ENCODE measurements at regions not wholly inside any gene's neighbourhood (a gene's known extent, or its start where the extent isn't known, plus 50 kb on each side); places are given as distances from the start of the nearest gene placed in this dataset.

GRCh38 chr16:49932434-49932833 lies 76.5 kb upstream of the ZNF423 start:
- DNase-seq (ENCODE audit: insufficient read length, low spot score) (no peak), FAIRE-seq (no peak)
- no peak for TF ChIP-seq SPI1 (IDR thresholded peaks at IDR 0.05; ENCODE audit: low read depth, low read length)
- no peak for TF ChIP-seq PAX5 (IDR thresholded peaks at IDR 0.05; ENCODE audit: insufficient read depth, low read length, severe bottlenecking)
- TF ChIP-seq TAF1 (IDR thresholded peaks at IDR 0.05; ENCODE audit: low read depth, low read length), result no peak
- no peak for TF ChIP-seq POLR2AphosphoS5 (IDR thresholded peaks at IDR 0.05; ENCODE audit: low read depth, low read length)
- TF ChIP-seq POLR2A (IDR thresholded peaks at IDR 0.05; ENCODE audit: low read depth, low read length), result no peak
- TF ChIP-seq POU2F2 (IDR thresholded peaks at IDR 0.05; ENCODE audit: low read depth, low read length), result no peak

- FAIRE-seq, result no peak
- TF ChIP-seq PAX5 (IDR thresholded peaks at IDR 0.05; ENCODE audit: insufficient read depth, low read length, severe bottlenecking), result no peak
- TF ChIP-seq POLR2A (IDR thresholded peaks at IDR 0.05; ENCODE audit: low read depth, low read length), result no peak
- no peak for TF ChIP-seq POU2F2 (IDR thresholded peaks at IDR 0.05; ENCODE audit: low read depth, low read length)
- TF ChIP-seq POLR2AphosphoS5 (IDR thresholded peaks at IDR 0.05; ENCODE audit: low read depth, low read length), result no peak
- no peak for TF ChIP-seq TAF1 (IDR thresholded peaks at IDR 0.05; ENCODE audit: low read depth, low read length)
- TF ChIP-seq SPI1 (IDR thresholded peaks at IDR 0.05; ENCODE audit: low read depth, low read length), result no peak
Measured at GRCh38 chr16:49932946-49933345, 77.0 kb upstream of the ZNF423 start.

GRCh38 chr16:49936791-49937190 lies 80.9 kb upstream of the ZNF423 start:
- no peak for FAIRE-seq
- no peak for DNase-seq (ENCODE audit: insufficient read length, low spot score)
- TF ChIP-seq PAX5 (IDR thresholded peaks at IDR 0.05; ENCODE audit: insufficient read depth, low read length, severe bottlenecking), result no peak
- no peak for TF ChIP-seq POLR2A (IDR thresholded peaks at IDR 0.05; ENCODE audit: low read depth, low read length)
- TF ChIP-seq POU2F2 (IDR thresholded peaks at IDR 0.05; ENCODE audit: low read depth, low read length), result no peak
- no peak for TF ChIP-seq POLR2AphosphoS5 (IDR thresholded peaks at IDR 0.05; ENCODE audit: low read depth, low read length)
- no peak for TF ChIP-seq SPI1 (IDR thresholded peaks at IDR 0.05; ENCODE audit: low read depth, low read length)

More at GRCh38 chr16:49932946-49933345, 77.0 kb upstream of the ZNF423 start:
- no peak for DNase-seq (ENCODE audit: insufficient read length, low spot score)

GRCh38 chr16:49937886-49938285 lies 82.0 kb upstream of the ZNF423 start:
- no peak for DNase-seq (ENCODE audit: insufficient read length, low spot score)
- FAIRE-seq, result no peak
- TF ChIP-seq PAX5 (IDR thresholded peaks at IDR 0.05; ENCODE audit: insufficient read depth, low read length, severe bottlenecking), result no peak
- no peak for TF ChIP-seq POLR2A (IDR thresholded peaks at IDR 0.05; ENCODE audit: low read depth, low read length)
- no peak for TF ChIP-seq SPI1 (IDR thresholded peaks at IDR 0.05; ENCODE audit: low read depth, low read length)
- TF ChIP-seq POU2F2 (IDR thresholded peaks at IDR 0.05; ENCODE audit: low read depth, low read length), result no peak
- no peak for TF ChIP-seq TAF1 (IDR thresholded peaks at IDR 0.05; ENCODE audit: low read depth, low read length)
- no peak for TF ChIP-seq POLR2AphosphoS5 (IDR thresholded peaks at IDR 0.05; ENCODE audit: low read depth, low read length)

GRCh38 chr16:49939495-49939894 lies 83.6 kb upstream of the ZNF423 start:
- TF ChIP-seq TAF1 (IDR thresholded peaks at IDR 0.05; ENCODE audit: low read depth, low read length) (no peak), PAX5 (IDR thresholded peaks at IDR 0.05; ENCODE audit: insufficient read depth, low read length, severe bottlenecking) (no peak), POU2F2 (IDR thresholded peaks at IDR 0.05; ENCODE audit: low read depth, low read length) (no peak), SPI1 (IDR thresholded peaks at IDR 0.05; ENCODE audit: low read depth, low read length) (no peak), POLR2AphosphoS5 (IDR thresholded peaks at IDR 0.05; ENCODE audit: low read depth, low read length) (no peak), POLR2A (IDR thresholded peaks at IDR 0.05; ENCODE audit: low read depth, low read length) (no peak)
- FAIRE-seq (no peak), DNase-seq (ENCODE audit: insufficient read length, low spot score) (no peak)

- DNase-seq (ENCODE audit: insufficient read length, low spot score) (no peak), FAIRE-seq (no peak)
- TF ChIP-seq PAX5 (IDR thresholded peaks at IDR 0.05; ENCODE audit: insufficient read depth, low read length, severe bottlenecking) (no peak), POU2F2 (IDR thresholded peaks at IDR 0.05; ENCODE audit: low read depth, low read length) (no peak), SPI1 (IDR thresholded peaks at IDR 0.05; ENCODE audit: low read depth, low read length) (no peak), TAF1 (IDR thresholded peaks at IDR 0.05; ENCODE audit: low read depth, low read length) (no peak), POLR2A (IDR thresholded peaks at IDR 0.05; ENCODE audit: low read depth, low read length) (no peak), POLR2AphosphoS5 (IDR thresholded peaks at IDR 0.05; ENCODE audit: low read depth, low read length) (no peak)
Measured at GRCh38 chr16:49940464-49941224, 84.4 kb upstream of the CNEP1R1 start.

- TF ChIP-seq TAF1 (IDR thresholded peaks at IDR 0.05; ENCODE audit: low read depth, low read length), result no peak
- no peak for TF ChIP-seq POLR2AphosphoS5 (IDR thresholded peaks at IDR 0.05; ENCODE audit: low read depth, low read length)
- no peak for TF ChIP-seq PAX5 (IDR thresholded peaks at IDR 0.05; ENCODE audit: insufficient read depth, low read length, severe bottlenecking)
- no peak for TF ChIP-seq POLR2A (IDR thresholded peaks at IDR 0.05; ENCODE audit: low read depth, low read length)
- no peak for TF ChIP-seq SPI1 (IDR thresholded peaks at IDR 0.05; ENCODE audit: low read depth, low read length)
- no peak for TF ChIP-seq POU2F2 (IDR thresholded peaks at IDR 0.05; ENCODE audit: low read depth, low read length)
- DNase-seq (ENCODE audit: insufficient read length, low spot score) (no peak), FAIRE-seq (no peak)
Measured at GRCh38 chr16:49944221-49944620, 80.8 kb upstream of the CNEP1R1 start.

- TF ChIP-seq POLR2AphosphoS5 (IDR thresholded peaks at IDR 0.05; ENCODE audit: low read depth, low read length), result no peak
- TF ChIP-seq POLR2A (IDR thresholded peaks at IDR 0.05; ENCODE audit: low read depth, low read length), result no peak
- no peak for TF ChIP-seq POU2F2 (IDR thresholded peaks at IDR 0.05; ENCODE audit: low read depth, low read length)
- TF ChIP-seq TAF1 (IDR thresholded peaks at IDR 0.05; ENCODE audit: low read depth, low read length), result no peak
- TF ChIP-seq PAX5 (IDR thresholded peaks at IDR 0.05; ENCODE audit: insufficient read depth, low read length, severe bottlenecking), result no peak
- no peak for TF ChIP-seq SPI1 (IDR thresholded peaks at IDR 0.05; ENCODE audit: low read depth, low read length)
- DNase-seq (ENCODE audit: insufficient read length, low spot score), result no peak
- no peak for FAIRE-seq
Measured at GRCh38 chr16:49947907-49948678, 76.9 kb upstream of the CNEP1R1 start.

- DNase-seq (ENCODE audit: insufficient read length, low spot score) (no peak), FAIRE-seq (no peak)
- TF ChIP-seq TAF1 (IDR thresholded peaks at IDR 0.05; ENCODE audit: low read depth, low read length) (no peak), POLR2A (IDR thresholded peaks at IDR 0.05; ENCODE audit: low read depth, low read length) (no peak), SPI1 (IDR thresholded peaks at IDR 0.05; ENCODE audit: low read depth, low read length) (no peak), POU2F2 (IDR thresholded peaks at IDR 0.05; ENCODE audit: low read depth, low read length) (no peak), POLR2AphosphoS5 (IDR thresholded peaks at IDR 0.05; ENCODE audit: low read depth, low read length) (no peak), PAX5 (IDR thresholded peaks at IDR 0.05; ENCODE audit: insufficient read depth, low read length, severe bottlenecking) (no peak)
Measured at GRCh38 chr16:49951574-49952195, 73.3 kb upstream of the CNEP1R1 start.
